ENCODE measurements at regions not wholly inside any gene's neighbourhood (a gene's known extent, or its start where the extent isn't known, plus 50 kb on each side); places are given as distances from the start of the nearest gene placed in this dataset.

GRCh38 chr10:128993911-128994538 lies 473.0 kb upstream of the MGMT start:
- TF ChIP-seq TAF1 (IDR thresholded peaks at IDR 0.05; ENCODE audit: low read depth, low read length) = no peak
- no peak for TF ChIP-seq POLR2A (IDR thresholded peaks at IDR 0.05; ENCODE audit: low read depth, low read length)
- no peak for TF ChIP-seq PAX5 (IDR thresholded peaks at IDR 0.05; ENCODE audit: insufficient read depth, low read length, severe bottlenecking)
- no peak for TF ChIP-seq POLR2AphosphoS5 (IDR thresholded peaks at IDR 0.05; ENCODE audit: low read depth, low read length)
- no peak for TF ChIP-seq SPI1 (IDR thresholded peaks at IDR 0.05; ENCODE audit: low read depth, low read length)

All from GM12891 (cell line).